Transverse colon (tissue), 4 donors: ENCODE measurements at regions not wholly inside any gene's neighbourhood (a gene's known extent, or its start where the extent isn't known, plus 50 kb on each side); places are given as distances from the start of the nearest gene placed in this dataset.

Experiments
- DNase-seq: peaks from one replicate; pipeline ENCODE4 v3.0.0-alpha.2; 2019
- H3K27ac ChIP-seq, 4 donors: fragments of 200-600 bp; sonication (generic); 2 replicates each; pipeline ENCODE4 v1.5.1; 2016 to 2018; ENCODE audit warnings: inconsistent platforms in 4 of 4
- H3K27me3 ChIP-seq: fragments of 200-600 bp; sonication (generic); 2 replicates; pipeline ENCODE4 v1.5.1; 2017; ENCODE audit warnings: inconsistent platforms
- H3K36me3 ChIP-seq, 4 donors: fragments of 200-600 bp; sonication (generic); 2 replicates each; pipeline ENCODE4 v1.5.1; 2017 to 2019; ENCODE audit warnings: inconsistent platforms in 4 of 4
- H3K4me1 ChIP-seq, 4 donors: fragments of 200-600 bp; sonication (generic); 2 replicates each; pipeline ENCODE4 v1.5.1; 2017 to 2020; ENCODE audit warnings: inconsistent platforms in 4 of 4
- H3K4me3 ChIP-seq, 4 donors: fragments of 200-600 bp; sonication (generic); 1 replicate in 1 of 4; 2 replicates in 3 of 4; pipeline versions ENCODE4 v1.5.1 to v1.6.1; 2017 to 2019; ENCODE audit warnings: inconsistent platforms in 4 of 4
- H3K9me3 ChIP-seq, 2 donors: fragments of 200-600 bp; sonication (generic); 2 replicates each; pipeline ENCODE4 v1.5.1; 2017 to 2019; ENCODE audit warnings: inconsistent platforms in 2 of 2
- EP300 ChIP-seq: sonication (generic); formaldehyde crosslinking; IDR thresholded peaks from one replicate; pipeline ENCODE4 v1.6.1; 2017; ENCODE audit warnings: antibody characterized with exemption, low read depth
- POLR2A ChIP-seq: fragments of 450-650 bp; IDR thresholded peaks from one replicate; pipeline ENCODE4 v1.6.1; 2016; ENCODE audit warnings: antibody characterized with exemption, mild to moderate bottlenecking, moderate library complexity
- POLR2AphosphoS5 ChIP-seq, 3 donors: sonication (generic); formaldehyde crosslinking; IDR thresholded peaks; one replicate each; pipeline ENCODE4 v1.6.1; 2016; ENCODE audit warnings: antibody characterized with exemption in 3 of 3
- WGBS, 2 donors: methylation state at CpG; one replicate each; pipeline ENCODE4 v1.1.5; 2018; ENCODE audit warnings: low coverage in 1 of 2; 5-methylcytosine and 5-hydroxymethylcytosine counted together
- in situ Hi-C, 4 donors: fragments of 200-750 bp; cut with MboI; loops; one replicate each; pipeline versions ENCODE4 v1.15.0 to v1.15.1; 2017; ENCODE audit warnings: low sequenced_read_pairs in 3 of 4, low pct_ligation_motif_present in 1 of 4, low pct_unique_long_range_greater_than_20kb in 1 of 4
- intact Hi-C: fragments of 100-400 bp; cut with DNase I; formaldehyde crosslinking; loops from one replicate; pipeline ENCODE4 v1.15.1; 2023; ENCODE audit warnings: low total_unique reads
- TF ChIP-seq, protein P1 (sequence below), 5 experiments: fragments of 200-600 bp in 3 of 5; fragments of 450-650 bp in 2 of 5; sonication (generic) in 3 of 5; IDR thresholded peaks; 1 replicate in 2 of 5; 2 replicates in 3 of 5; pipeline ENCODE4 v1.5.1; 2016 to 2017; ENCODE audit warnings: antibody characterized with exemption in 5 of 5, inconsistent platforms in 3 of 5, mild to moderate bottlenecking in 2 of 5, moderate library complexity in 1 of 5

DNA sequence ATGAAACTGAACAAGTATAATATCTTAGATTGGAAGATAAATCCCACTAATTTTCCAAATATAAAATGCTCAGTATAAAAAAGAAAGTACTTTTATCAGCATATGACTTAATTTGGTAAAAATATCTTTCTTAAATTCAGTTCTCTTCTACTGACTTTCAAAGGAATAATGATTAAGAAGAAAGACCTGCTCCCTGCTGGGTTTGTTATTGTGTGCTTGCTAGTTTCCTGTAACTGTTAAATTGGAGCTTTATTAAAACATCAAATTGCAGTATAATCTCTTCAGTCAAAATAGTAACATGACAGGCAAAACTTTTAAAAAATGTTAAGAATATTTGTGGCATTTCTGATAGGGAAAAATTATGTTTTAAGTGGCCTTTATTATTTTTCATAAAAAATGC, 1317.4 kb upstream of the CDH2 start:
- Histone ChIP-seq H3K4me1 (no peaks in the 10 kb centered on the region), H3K9me3 (no peaks in the 10 kb centered on the region), H3K27ac (no peak overlapping the region), H3K27me3 (no peaks in the 10 kb centered on the region), H3K4me3 (no peak overlapping the region), H3K36me3 (no peaks in the 10 kb centered on the region)
- intact Hi-C loops (no loop called here), in situ Hi-C loops (no loop called here)
- no peak for DNase-seq
- TF ChIP-seq, protein P1, sequence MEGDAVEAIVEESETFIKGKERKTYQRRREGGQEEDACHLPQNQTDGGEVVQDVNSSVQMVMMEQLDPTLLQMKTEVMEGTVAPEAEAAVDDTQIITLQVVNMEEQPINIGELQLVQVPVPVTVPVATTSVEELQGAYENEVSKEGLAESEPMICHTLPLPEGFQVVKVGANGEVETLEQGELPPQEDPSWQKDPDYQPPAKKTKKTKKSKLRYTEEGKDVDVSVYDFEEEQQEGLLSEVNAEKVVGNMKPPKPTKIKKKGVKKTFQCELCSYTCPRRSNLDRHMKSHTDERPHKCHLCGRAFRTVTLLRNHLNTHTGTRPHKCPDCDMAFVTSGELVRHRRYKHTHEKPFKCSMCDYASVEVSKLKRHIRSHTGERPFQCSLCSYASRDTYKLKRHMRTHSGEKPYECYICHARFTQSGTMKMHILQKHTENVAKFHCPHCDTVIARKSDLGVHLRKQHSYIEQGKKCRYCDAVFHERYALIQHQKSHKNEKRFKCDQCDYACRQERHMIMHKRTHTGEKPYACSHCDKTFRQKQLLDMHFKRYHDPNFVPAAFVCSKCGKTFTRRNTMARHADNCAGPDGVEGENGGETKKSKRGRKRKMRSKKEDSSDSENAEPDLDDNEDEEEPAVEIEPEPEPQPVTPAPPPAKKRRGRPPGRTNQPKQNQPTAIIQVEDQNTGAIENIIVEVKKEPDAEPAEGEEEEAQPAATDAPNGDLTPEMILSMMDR (IDR thresholded peaks at IDR 0.05), result no peak
- TF ChIP-seq EP300 (no peak), POLR2AphosphoS5 (IDR thresholded peaks at IDR 0.05) (no peak), POLR2A (no peak)

DNA sequence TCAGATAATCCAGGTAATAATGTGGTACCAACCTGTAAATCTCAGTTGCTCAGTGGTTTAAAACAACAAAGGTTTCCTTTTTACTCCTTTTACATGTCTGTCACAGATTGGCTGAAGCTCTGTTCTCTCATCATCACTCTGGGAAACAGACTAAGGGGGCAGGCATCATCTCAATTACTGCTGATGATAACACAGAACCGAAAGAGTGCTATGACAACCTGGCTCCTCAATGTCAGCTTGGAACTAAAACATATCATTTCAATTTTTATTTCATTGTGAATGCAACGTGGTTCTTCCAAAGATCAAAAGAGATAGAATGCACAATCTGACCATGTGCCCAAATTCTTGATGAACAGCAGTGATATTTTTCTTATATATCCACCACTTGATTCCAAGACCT, 1315.0 kb upstream of the CDH2 start:
- no peaks in the 10 kb centered on the region for H3K36me3 ChIP-seq
- WGBS, 2 donors, result 29 to 62% methylated on average over 1 to 2 of the region's 2 CpGs
- H3K4me1 ChIP-seq, result no peaks in the 10 kb centered on the region
- no peak overlapping the region for H3K27ac ChIP-seq
- no peak overlapping the region for H3K4me3 ChIP-seq
- no peaks in the 10 kb centered on the region for H3K9me3 ChIP-seq
- no peak for DNase-seq
- TF ChIP-seq, protein P1 (IDR thresholded peaks at IDR 0.05), result no peak
- TF ChIP-seq POLR2AphosphoS5 (IDR thresholded peaks at IDR 0.05) (no peak), EP300 (no peak), POLR2A (no peak)
- H3K27me3 ChIP-seq, result no peaks in the 10 kb centered on the region
- in situ Hi-C loops (no loop called here), intact Hi-C loops (no loop called here)

DNA sequence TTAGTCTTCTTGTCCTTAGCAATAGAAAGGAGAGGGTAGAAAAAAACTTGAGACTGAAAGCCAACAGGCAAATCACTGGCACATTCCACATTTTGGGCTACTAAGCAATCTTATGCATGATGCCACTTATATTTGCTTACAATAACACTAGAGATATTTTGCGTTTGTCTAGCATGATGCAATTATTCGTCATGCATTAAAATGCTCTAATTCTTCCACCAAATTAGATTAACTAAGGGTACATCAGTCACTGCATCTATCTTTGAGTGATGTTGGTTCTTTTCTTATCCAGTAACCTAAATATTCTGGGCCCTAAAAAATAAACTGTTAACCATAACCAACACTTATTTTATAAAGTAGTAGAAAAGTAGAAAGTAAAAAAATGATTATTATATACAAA, 1311.7 kb upstream of the CDH2 start:
- TF ChIP-seq POLR2A, result no peak
- TF ChIP-seq POLR2AphosphoS5 (IDR thresholded peaks at IDR 0.05), result no peak
- no peak for TF ChIP-seq EP300
- TF ChIP-seq, protein P1 (IDR thresholded peaks at IDR 0.05), result no peak
- Histone ChIP-seq H3K27ac (no peak overlapping the region), H3K4me3 (no peak overlapping the region), H3K4me1 (no peaks in the 10 kb centered on the region), H3K36me3 (no peaks in the 10 kb centered on the region), H3K27me3 (no peaks in the 10 kb centered on the region), H3K9me3 (no peaks in the 10 kb centered on the region)
- no peak for DNase-seq
- 67 to 79% methylated on average over 2 of the region's 2 CpGs for WGBS, 2 donors
- in situ Hi-C loops, result no loop called here
- intact Hi-C loops, result no loop called here

DNA sequence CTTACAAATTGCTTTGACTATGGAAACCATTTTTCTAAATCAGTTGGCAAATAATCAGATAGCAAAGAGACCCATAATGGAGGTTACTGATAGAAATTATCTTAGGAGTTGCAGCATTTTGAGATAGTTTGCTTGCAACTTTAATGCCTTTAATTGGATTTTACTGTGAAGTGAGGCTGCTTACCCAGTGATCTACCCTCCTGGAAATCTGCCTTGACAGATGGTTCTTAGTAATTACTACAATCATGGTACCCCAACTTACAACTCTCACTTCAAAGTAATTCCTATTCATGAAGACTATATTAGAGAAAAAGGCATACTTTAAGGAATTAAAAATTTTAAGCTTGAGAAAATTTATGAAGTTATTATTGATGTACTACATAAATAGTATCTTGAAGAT, 1288.6 kb upstream of the CDH2 start:
- no peak for TF ChIP-seq EP300
- TF ChIP-seq, protein P1 (IDR thresholded peaks at IDR 0.05), result no peak
- Histone ChIP-seq H3K36me3 (no peaks in the 10 kb centered on the region), H3K9me3 (no peaks in the 10 kb centered on the region), H3K27ac (no peak overlapping the region), H3K27me3 (no peaks in the 10 kb centered on the region), H3K4me3 (no peak overlapping the region), H3K4me1 (no peaks in the 10 kb centered on the region)
- in situ Hi-C loops (no loop called here), intact Hi-C loops (no loop called here)
- DNase-seq, result no peak
